ENCODE measurements at regions not wholly inside any gene's neighbourhood (a gene's known extent, or its start where the extent isn't known, plus 50 kb on each side); places are given as distances from the start of the nearest gene placed in this dataset.

DNA sequence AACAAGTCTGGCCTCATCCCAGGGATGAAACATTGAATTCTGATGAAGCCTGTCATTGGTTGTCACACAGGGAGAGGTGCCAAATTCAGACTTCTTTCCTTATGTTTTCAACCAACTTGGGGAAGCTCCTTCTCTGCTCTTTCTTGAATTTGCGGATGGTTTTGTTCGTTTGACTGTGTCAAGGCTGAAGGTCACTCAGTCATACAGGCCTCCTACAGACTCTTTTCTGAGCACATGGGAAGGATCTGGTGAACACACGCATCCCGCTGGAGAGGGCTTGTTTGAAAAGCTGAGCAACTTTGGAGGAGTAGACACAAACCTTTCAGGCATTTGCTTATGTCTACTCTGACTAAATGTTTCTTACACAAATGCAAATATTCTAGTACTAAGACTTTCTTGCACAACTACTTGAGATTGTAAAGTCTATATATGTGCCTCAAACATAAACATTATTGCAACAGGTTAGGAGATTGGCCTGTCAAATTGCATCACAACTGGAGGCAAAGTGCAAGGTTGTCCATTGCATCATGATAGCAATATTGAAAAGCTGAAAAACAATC is 151.5 kb upstream of the NR3C1 start:
- Histone ChIP-seq H3K4me3 (ENCODE audit: control insufficient read depth in 1 of 7, extremely low read depth in 1 of 7, insufficient read depth in 4 of 7, low read depth in 2 of 7, low read length in 6 of 7) (no peak overlapping the region), H3K27me3 (replicated peaks in 2 of 5; ENCODE audit: control insufficient read depth in 4 of 5, insufficient read depth in 5 of 5, low read length in 4 of 5) (no peaks in the 10 kb centered on the region), H3K36me3 (ENCODE audit: control insufficient read depth in 4 of 4, insufficient read depth in 4 of 4, low read length in 3 of 4) (no peaks in the 10 kb centered on the region), H3K9me3 (ENCODE audit: control extremely low read depth in 1 of 5, control insufficient read depth in 4 of 5, insufficient read depth in 2 of 5, low read depth in 1 of 5, low read length in 4 of 5) (no peaks in the 10 kb centered on the region), H3K4me1 (ENCODE audit: control extremely low read depth in 1 of 4, control insufficient read depth in 4 of 4, insufficient read depth in 4 of 4, low read length in 3 of 4) (peaks cover 0 to 3% (median 0%) of the 10 kb centered on the region in 4 experiments), H3K27ac (ENCODE audit: insufficient read depth in 1 of 2, low read depth in 1 of 2, low read length in 2 of 2, poor library complexity in 1 of 2, severe bottlenecking in 2 of 2) (no peak overlapping the region)
- WGBS (ENCODE audit: insufficient coverage), result 80% methylated on average over 4 of the region's 4 CpGs
- ChIA-PET POLR2A (no interaction called here), CTCF (interaction anchor here (1.2 kb wide), 1 partner anchor 14 kb away, joined by 4 read pairs; no protein-coding TSS in a partner anchor)
- DNase-seq, result no peak

DNA sequence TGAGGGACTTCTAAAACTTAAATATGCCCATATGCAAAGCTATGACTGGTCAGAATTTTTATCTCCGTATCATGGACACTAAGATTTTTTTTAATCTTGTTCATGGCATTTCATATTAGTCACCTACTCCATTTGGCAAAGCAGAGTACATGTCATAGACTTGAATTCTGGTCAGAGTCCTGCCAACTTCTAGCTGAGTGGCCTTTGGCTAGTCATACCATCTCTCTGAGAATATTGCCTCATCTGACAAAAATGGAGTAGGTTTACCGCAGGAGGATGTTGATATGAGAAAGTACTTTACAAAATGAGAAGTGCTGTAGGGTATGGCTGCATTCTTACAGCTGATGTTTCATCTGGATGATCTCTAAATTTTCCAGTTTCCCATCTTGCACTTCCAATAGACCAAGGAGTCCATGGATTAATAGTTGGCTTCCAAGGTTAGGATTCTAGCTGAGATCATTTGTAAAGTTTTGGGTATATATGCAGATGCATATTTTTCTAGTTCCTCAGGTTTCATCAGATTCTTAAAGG is 150.8 kb upstream of the NR3C1 start:
- Histone ChIP-seq H3K4me1 (ENCODE audit: control extremely low read depth in 1 of 4, control insufficient read depth in 4 of 4, insufficient read depth in 4 of 4, low read length in 3 of 4) (peaks cover 0 to 3% (median 0%) of the 10 kb centered on the region in 4 experiments), H3K36me3 (ENCODE audit: control insufficient read depth in 4 of 4, insufficient read depth in 4 of 4, low read length in 3 of 4) (no peaks in the 10 kb centered on the region), H3K4me3 (ENCODE audit: control insufficient read depth in 1 of 7, extremely low read depth in 1 of 7, insufficient read depth in 4 of 7, low read depth in 2 of 7, low read length in 6 of 7) (no peak overlapping the region), H3K9me3 (ENCODE audit: control extremely low read depth in 1 of 5, control insufficient read depth in 4 of 5, insufficient read depth in 2 of 5, low read depth in 1 of 5, low read length in 4 of 5) (no peaks in the 10 kb centered on the region), H3K27me3 (replicated peaks in 2 of 5; ENCODE audit: control insufficient read depth in 4 of 5, insufficient read depth in 5 of 5, low read length in 4 of 5) (no peaks in the 10 kb centered on the region), H3K27ac (ENCODE audit: insufficient read depth in 1 of 2, low read depth in 1 of 2, low read length in 2 of 2, poor library complexity in 1 of 2, severe bottlenecking in 2 of 2) (no peak overlapping the region)
- WGBS (ENCODE audit: insufficient coverage), result 92% methylated on average over 2 of the region's 2 CpGs
- DNase-seq, result peak in 2 of 3 donors; percentile 6 to 7
- CTCF ChIA-PET, result no interaction called here
- POLR2A ChIA-PET, result no interaction called here

DNA sequence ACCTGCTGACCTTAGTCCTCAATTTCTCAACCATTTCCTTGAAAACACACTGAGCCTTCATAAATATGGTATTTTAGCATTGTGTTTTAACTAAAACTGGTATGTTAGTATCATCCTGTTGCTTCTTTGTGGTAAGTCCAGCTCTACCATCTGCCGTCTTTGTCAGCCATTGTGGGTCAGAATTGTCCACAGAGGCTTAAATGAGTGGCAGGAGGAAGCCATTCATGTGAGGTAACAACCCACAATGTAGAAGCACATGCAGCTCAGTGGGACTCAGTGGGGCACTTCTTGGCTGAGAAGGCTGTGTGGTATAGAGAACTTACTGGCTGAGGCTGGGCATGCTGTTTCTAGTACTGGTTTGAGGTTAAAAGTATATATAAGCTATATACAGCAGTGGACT is 149.2 kb upstream of the NR3C1 start:
- WGBS (ENCODE audit: insufficient coverage), result 50% methylated on average over 1 of the region's 1 CpG
- ChIA-PET POLR2A (no interaction called here), CTCF (no interaction called here)
- no peak overlapping the region for H3K4me3 ChIP-seq (ENCODE audit: control insufficient read depth in 1 of 7, extremely low read depth in 1 of 7, insufficient read depth in 4 of 7, low read depth in 2 of 7, low read length in 6 of 7)
- peak in 2 of 3 donors; percentile 30 for DNase-seq
- no peaks in the 10 kb centered on the region for H3K36me3 ChIP-seq (ENCODE audit: control insufficient read depth in 4 of 4, insufficient read depth in 4 of 4, low read length in 3 of 4)
- peaks cover 0 to 3% (median 0%) of the 10 kb centered on the region in 4 experiments for H3K4me1 ChIP-seq (ENCODE audit: control extremely low read depth in 1 of 4, control insufficient read depth in 4 of 4, insufficient read depth in 4 of 4, low read length in 3 of 4)
- no peaks in the 10 kb centered on the region for H3K9me3 ChIP-seq (ENCODE audit: control extremely low read depth in 1 of 5, control insufficient read depth in 4 of 5, insufficient read depth in 2 of 5, low read depth in 1 of 5, low read length in 4 of 5)
- no peak overlapping the region for H3K27ac ChIP-seq (ENCODE audit: insufficient read depth in 1 of 2, low read depth in 1 of 2, low read length in 2 of 2, poor library complexity in 1 of 2, severe bottlenecking in 2 of 2)
- H3K27me3 ChIP-seq (replicated peaks in 2 of 5; ENCODE audit: control insufficient read depth in 4 of 5, insufficient read depth in 5 of 5, low read length in 4 of 5), result no peaks in the 10 kb centered on the region

DNA sequence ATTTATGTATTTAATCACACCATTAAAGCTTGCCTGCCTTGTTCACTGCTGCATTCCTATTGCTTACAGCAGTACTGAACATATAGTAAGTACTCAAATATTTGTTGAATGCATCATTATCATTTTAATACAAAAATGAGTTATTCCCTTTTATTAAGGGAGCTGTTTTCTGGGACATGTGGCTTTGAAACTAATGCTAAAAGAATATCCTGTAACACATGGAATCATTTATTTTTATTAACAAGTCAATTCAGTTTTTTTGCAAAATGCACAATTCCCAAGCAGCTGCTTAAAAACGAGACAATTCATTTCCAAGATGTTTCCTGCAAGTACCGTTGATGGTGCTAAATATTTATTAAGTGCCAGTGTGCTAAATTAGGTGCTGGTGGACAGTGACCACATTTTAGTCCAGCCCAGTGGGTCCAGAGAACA is 148.3 kb upstream of the NR3C1 start:
- CTCF ChIA-PET, result interaction anchor here (0.9 kb wide), 1 partner anchor 20 kb away, joined by 3 read pairs; no protein-coding TSS in a partner anchor
- POLR2A ChIA-PET, result no interaction called here
- Histone ChIP-seq H3K4me1 (ENCODE audit: control extremely low read depth in 1 of 4, control insufficient read depth in 4 of 4, insufficient read depth in 4 of 4, low read length in 3 of 4) (peaks cover 0 to 3% (median 0%) of the 10 kb centered on the region in 4 experiments), H3K9me3 (ENCODE audit: control extremely low read depth in 1 of 5, control insufficient read depth in 4 of 5, insufficient read depth in 2 of 5, low read depth in 1 of 5, low read length in 4 of 5) (peaks cover 0 to 4% (median 0%) of the 10 kb centered on the region in 5 experiments), H3K27me3 (replicated peaks in 2 of 5; ENCODE audit: control insufficient read depth in 4 of 5, insufficient read depth in 5 of 5, low read length in 4 of 5) (no peaks in the 10 kb centered on the region), H3K4me3 (ENCODE audit: control insufficient read depth in 1 of 7, extremely low read depth in 1 of 7, insufficient read depth in 4 of 7, low read depth in 2 of 7, low read length in 6 of 7) (no peak overlapping the region), H3K36me3 (ENCODE audit: control insufficient read depth in 4 of 4, insufficient read depth in 4 of 4, low read length in 3 of 4) (no peaks in the 10 kb centered on the region), H3K27ac (ENCODE audit: insufficient read depth in 1 of 2, low read depth in 1 of 2, low read length in 2 of 2, poor library complexity in 1 of 2, severe bottlenecking in 2 of 2) (no peak overlapping the region)
- DNase-seq, result no peak
- 100% methylated on average over 2 of the region's 2 CpGs for WGBS (ENCODE audit: insufficient coverage)

DNA sequence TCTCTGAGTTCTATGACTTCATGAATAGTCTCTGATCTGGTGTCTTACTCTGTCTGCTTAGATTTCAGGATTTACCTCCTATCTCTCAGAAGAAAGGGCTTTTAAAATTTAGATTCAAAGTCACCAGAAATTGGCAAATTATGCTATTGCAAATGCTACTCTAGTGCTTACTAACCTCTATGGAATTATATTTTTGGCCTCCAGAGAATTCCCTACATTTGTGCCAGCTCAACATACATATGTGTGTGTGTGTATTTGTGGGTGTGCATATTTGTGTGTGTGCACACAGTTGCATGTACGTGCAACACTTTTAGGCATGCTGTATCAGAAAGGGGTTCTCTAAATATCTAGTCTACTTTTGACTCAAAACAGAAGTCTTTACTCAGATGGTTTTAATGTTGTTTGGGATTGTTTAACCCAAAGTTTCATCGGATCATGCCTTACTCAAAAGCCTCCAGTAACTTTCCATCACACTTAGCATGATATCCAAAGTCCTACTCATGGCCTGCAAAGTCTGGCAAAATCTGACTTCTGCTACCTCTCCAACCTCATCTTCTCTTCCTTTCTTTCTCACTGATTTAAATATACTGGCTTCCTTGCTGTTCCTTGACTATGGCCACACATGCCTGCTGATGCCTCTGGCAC is 147.6 kb upstream of the NR3C1 start:
- H3K4me1 ChIP-seq (ENCODE audit: control extremely low read depth in 1 of 4, control insufficient read depth in 4 of 4, insufficient read depth in 4 of 4, low read length in 3 of 4), result peaks cover 0 to 3% (median 0%) of the 10 kb centered on the region in 4 experiments
- no peaks in the 10 kb centered on the region for H3K36me3 ChIP-seq (ENCODE audit: control insufficient read depth in 4 of 4, insufficient read depth in 4 of 4, low read length in 3 of 4)
- 80% methylated on average over 1 of the region's 2 CpGs for WGBS (ENCODE audit: insufficient coverage)
- no peak overlapping the region for H3K4me3 ChIP-seq (ENCODE audit: control insufficient read depth in 1 of 7, extremely low read depth in 1 of 7, insufficient read depth in 4 of 7, low read depth in 2 of 7, low read length in 6 of 7)
- CTCF ChIA-PET, result interaction anchor here (0.9 kb wide), 1 partner anchor 21 kb away, joined by 3 read pairs; no protein-coding TSS in a partner anchor
- peaks cover 0 to 4% (median 0%) of the 10 kb centered on the region in 5 experiments for H3K9me3 ChIP-seq (ENCODE audit: control extremely low read depth in 1 of 5, control insufficient read depth in 4 of 5, insufficient read depth in 2 of 5, low read depth in 1 of 5, low read length in 4 of 5)
- DNase-seq, result no peak
- POLR2A ChIA-PET, result no interaction called here
- no peak overlapping the region for H3K27ac ChIP-seq (ENCODE audit: insufficient read depth in 1 of 2, low read depth in 1 of 2, low read length in 2 of 2, poor library complexity in 1 of 2, severe bottlenecking in 2 of 2)
- no peaks in the 10 kb centered on the region for H3K27me3 ChIP-seq (replicated peaks in 2 of 5; ENCODE audit: control insufficient read depth in 4 of 5, insufficient read depth in 5 of 5, low read length in 4 of 5)

DNA sequence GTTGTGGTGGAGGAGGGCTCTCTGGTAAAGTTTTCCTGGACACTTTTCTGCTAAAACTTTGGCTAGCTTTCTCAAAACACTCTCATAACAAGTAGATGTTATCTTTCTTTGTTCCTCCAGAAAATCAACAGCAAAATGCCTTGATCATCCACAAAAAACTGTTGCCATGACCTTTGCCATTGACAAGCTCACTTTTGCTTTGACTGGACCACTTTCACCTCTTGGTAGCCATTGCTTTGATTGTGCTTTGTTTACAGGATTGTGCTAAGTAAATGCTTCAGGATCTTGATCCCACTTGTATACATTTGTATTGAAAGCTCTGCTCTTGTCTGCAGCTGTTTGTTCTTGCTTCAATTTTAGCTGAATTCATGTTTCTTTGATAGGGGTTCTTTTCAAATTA is 143.9 kb upstream of the NR3C1 start:
- Histone ChIP-seq H3K9me3 (ENCODE audit: control extremely low read depth in 1 of 5, control insufficient read depth in 4 of 5, insufficient read depth in 2 of 5, low read depth in 1 of 5, low read length in 4 of 5) (peaks cover 0 to 4% (median 0%) of the 10 kb centered on the region in 5 experiments), H3K36me3 (ENCODE audit: control insufficient read depth in 4 of 4, insufficient read depth in 4 of 4, low read length in 3 of 4) (no peaks in the 10 kb centered on the region), H3K4me3 (ENCODE audit: control insufficient read depth in 1 of 7, extremely low read depth in 1 of 7, insufficient read depth in 4 of 7, low read depth in 2 of 7, low read length in 6 of 7) (no peak overlapping the region), H3K4me1 (ENCODE audit: control extremely low read depth in 1 of 4, control insufficient read depth in 4 of 4, insufficient read depth in 4 of 4, low read length in 3 of 4) (no peaks in the 10 kb centered on the region), H3K27me3 (replicated peaks in 2 of 5; ENCODE audit: control insufficient read depth in 4 of 5, insufficient read depth in 5 of 5, low read length in 4 of 5) (no peaks in the 10 kb centered on the region), H3K27ac (ENCODE audit: insufficient read depth in 1 of 2, low read depth in 1 of 2, low read length in 2 of 2, poor library complexity in 1 of 2, severe bottlenecking in 2 of 2) (no peak overlapping the region)
- no peak for DNase-seq
- ChIA-PET CTCF (no interaction called here), POLR2A (no interaction called here)

DNA sequence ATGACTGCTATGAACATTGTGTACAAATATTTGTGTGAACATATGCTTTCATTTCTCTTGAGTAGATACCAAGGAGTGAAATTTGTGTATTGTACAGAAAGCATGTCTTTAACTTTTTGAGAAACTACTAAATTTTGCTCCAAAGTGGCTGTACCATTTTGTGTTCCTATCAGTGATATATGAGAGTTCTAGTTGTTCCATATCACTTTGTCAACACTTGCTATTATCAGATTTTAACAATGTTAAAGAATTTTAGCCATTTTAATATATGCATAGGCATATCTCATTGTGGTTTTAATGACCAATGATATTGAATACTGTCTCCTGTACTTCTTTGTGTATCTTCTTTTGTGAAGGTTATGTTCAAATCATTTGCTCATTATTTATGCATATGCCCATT is 142.9 kb upstream of the NR3C1 start:
- Histone ChIP-seq H3K36me3 (ENCODE audit: control insufficient read depth in 4 of 4, insufficient read depth in 4 of 4, low read length in 3 of 4) (no peaks in the 10 kb centered on the region), H3K27ac (ENCODE audit: insufficient read depth in 1 of 2, low read depth in 1 of 2, low read length in 2 of 2, poor library complexity in 1 of 2, severe bottlenecking in 2 of 2) (no peak overlapping the region), H3K9me3 (ENCODE audit: control extremely low read depth in 1 of 5, control insufficient read depth in 4 of 5, insufficient read depth in 2 of 5, low read depth in 1 of 5, low read length in 4 of 5) (peaks cover 0 to 4% (median 0%) of the 10 kb centered on the region in 5 experiments), H3K4me3 (ENCODE audit: control insufficient read depth in 1 of 7, extremely low read depth in 1 of 7, insufficient read depth in 4 of 7, low read depth in 2 of 7, low read length in 6 of 7) (no peak overlapping the region), H3K4me1 (ENCODE audit: control extremely low read depth in 1 of 4, control insufficient read depth in 4 of 4, insufficient read depth in 4 of 4, low read length in 3 of 4) (no peaks in the 10 kb centered on the region), H3K27me3 (replicated peaks in 2 of 5; ENCODE audit: control insufficient read depth in 4 of 5, insufficient read depth in 5 of 5, low read length in 4 of 5) (no peaks in the 10 kb centered on the region)
- DNase-seq, result no peak
- CTCF ChIA-PET, result no interaction called here
- POLR2A ChIA-PET, result no interaction called here

Measured in common myeloid progenitor, CD34-positive (primary cell).